ENCODE measurements at regions not wholly inside any gene's neighbourhood (a gene's known extent, or its start where the extent isn't known, plus 50 kb on each side); places are given as distances from the start of the nearest gene placed in this dataset.

GRCh38 chrX:113421432-113421831 is 580.8 kb upstream of the AMOT start:
- Histone ChIP-seq H3K9me3 (no peaks in the 10 kb centered on the region), H3K36me3 (ENCODE audit: control insufficient read depth in 2 of 2, extremely low read depth in 1 of 2, insufficient read depth in 1 of 2, low read length in 1 of 2) (no peaks in the 10 kb centered on the region), H3K27ac (ENCODE audit: low read length) (no peak overlapping the region), H3K4me3 (ENCODE audit: control insufficient read depth in 1 of 2, extremely low read depth in 1 of 2, low read length in 1 of 2) (no peak overlapping the region), H3K4me1 (ENCODE audit: control insufficient read depth in 1 of 2, extremely low read depth in 1 of 2, insufficient read depth in 2 of 2, low read length in 2 of 2) (no peaks in the 10 kb centered on the region), H3K27me3 (replicated peaks in 1 of 2; ENCODE audit: control insufficient read depth in 2 of 2, extremely low read depth in 1 of 2, insufficient read depth in 2 of 2, low read length in 1 of 2) (no peaks in the 10 kb centered on the region)
- no peak overlapping the region for H3K4me3 Mint-ChIP-seq
- ATAC-seq (replicated peaks in 1 of 4), result no peak
- H3K9me3 Mint-ChIP-seq, result peaks cover 0 to 15% (median 7%) of the 10 kb centered on the region in 3 donors
- ChIA-PET CTCF (no interaction called here), POLR2A (no interaction called here)
- no peak for DNase-seq
- no peaks in the 10 kb centered on the region for H3K4me1 Mint-ChIP-seq
- WGBS (ENCODE audit: insufficient coverage), result no CpG with 5 or more reads among the region's 1 CpG
- H3K27ac Mint-ChIP-seq, result no peak overlapping the region
- no peaks in the 10 kb centered on the region for H3K36me3 Mint-ChIP-seq
- peaks cover 0 to 8% of the 10 kb centered on the region in 2 donors for H3K27me3 Mint-ChIP-seq

- Mint-ChIP-seq H3K27me3 (no peaks in the 10 kb centered on the region), H3K36me3 (no peaks in the 10 kb centered on the region), H3K4me3 (no peak overlapping the region), H3K9me3 (peaks cover 0 to 5% (median 0%) of the 10 kb centered on the region in 3 donors), H3K27ac (no peak overlapping the region), H3K4me1 (no peaks in the 10 kb centered on the region)
- no peaks in the 10 kb centered on the region for H3K4me1 ChIP-seq (ENCODE audit: control insufficient read depth in 1 of 2, extremely low read depth in 1 of 2, insufficient read depth in 2 of 2, low read length in 2 of 2)
- CTCF ChIA-PET, result no interaction called here
- DNase-seq, result no peak
- H3K27me3 ChIP-seq (replicated peaks in 1 of 2; ENCODE audit: control insufficient read depth in 2 of 2, extremely low read depth in 1 of 2, insufficient read depth in 2 of 2, low read length in 1 of 2), result no peaks in the 10 kb centered on the region
- no peaks in the 10 kb centered on the region for H3K9me3 ChIP-seq
- WGBS (ENCODE audit: insufficient coverage), result no CpG with 5 or more reads among the region's 1 CpG
- H3K27ac ChIP-seq (ENCODE audit: low read length), result no peak overlapping the region
- H3K36me3 ChIP-seq (ENCODE audit: control insufficient read depth in 2 of 2, extremely low read depth in 1 of 2, insufficient read depth in 1 of 2, low read length in 1 of 2), result no peaks in the 10 kb centered on the region
- H3K4me3 ChIP-seq (ENCODE audit: control insufficient read depth in 1 of 2, extremely low read depth in 1 of 2, low read length in 1 of 2), result no peak overlapping the region
- ATAC-seq (replicated peaks in 1 of 4), result no peak
- POLR2A ChIA-PET, result no interaction called here
Observed at GRCh38 chrX:113412106-113412505, 571.5 kb upstream of the AMOT start.

GRCh38 chrX:113408843-113409242 is 568.2 kb upstream of the AMOT start:
- Mint-ChIP-seq H3K4me3 (no peak overlapping the region), H3K9me3 (no peaks in the 10 kb centered on the region), H3K4me1 (no peaks in the 10 kb centered on the region), H3K27ac (no peak overlapping the region), H3K27me3 (peaks cover 0 to 3% of the 10 kb centered on the region in 2 donors), H3K36me3 (no peaks in the 10 kb centered on the region)
- no CpG with 5 or more reads among the region's 3 CpGs for WGBS (ENCODE audit: insufficient coverage)
- ATAC-seq (replicated peaks in 1 of 4) (no peak), DNase-seq (no peak)
- no peaks in the 10 kb centered on the region for H3K36me3 ChIP-seq (ENCODE audit: control insufficient read depth in 2 of 2, extremely low read depth in 1 of 2, insufficient read depth in 1 of 2, low read length in 1 of 2)
- ChIA-PET CTCF (no interaction called here), POLR2A (no interaction called here)
- no peaks in the 10 kb centered on the region for H3K9me3 ChIP-seq
- no peak overlapping the region for H3K27ac ChIP-seq (ENCODE audit: low read length)
- H3K4me3 ChIP-seq (ENCODE audit: control insufficient read depth in 1 of 2, extremely low read depth in 1 of 2, low read length in 1 of 2), result no peak overlapping the region
- H3K27me3 ChIP-seq (replicated peaks in 1 of 2; ENCODE audit: control insufficient read depth in 2 of 2, extremely low read depth in 1 of 2, insufficient read depth in 2 of 2, low read length in 1 of 2), result no peaks in the 10 kb centered on the region
- no peaks in the 10 kb centered on the region for H3K4me1 ChIP-seq (ENCODE audit: control insufficient read depth in 1 of 2, extremely low read depth in 1 of 2, insufficient read depth in 2 of 2, low read length in 2 of 2)

GRCh38 chrX:113400193-113400704 is 559.6 kb upstream of the AMOT start:
- H3K4me1 ChIP-seq (ENCODE audit: control insufficient read depth in 1 of 2, extremely low read depth in 1 of 2, insufficient read depth in 2 of 2, low read length in 2 of 2), result no peaks in the 10 kb centered on the region
- DNase-seq (no peak), ATAC-seq (replicated peaks in 1 of 4) (no peak)
- no peaks in the 10 kb centered on the region for H3K9me3 ChIP-seq
- no peak overlapping the region for H3K27ac ChIP-seq (ENCODE audit: low read length)
- Mint-ChIP-seq H3K4me1 (no peaks in the 10 kb centered on the region), H3K36me3 (no peaks in the 10 kb centered on the region), H3K27me3 (no peaks in the 10 kb centered on the region), H3K4me3 (no peak overlapping the region), H3K27ac (no peak overlapping the region), H3K9me3 (peaks cover 0 to 5% (median 0%) of the 10 kb centered on the region in 3 donors)
- ChIA-PET POLR2A (no interaction called here), CTCF (no interaction called here)
- no CpG with 5 or more reads among the region's 2 CpGs for WGBS (ENCODE audit: insufficient coverage)
- H3K4me3 ChIP-seq (ENCODE audit: control insufficient read depth in 1 of 2, extremely low read depth in 1 of 2, low read length in 1 of 2), result no peak overlapping the region
- no peaks in the 10 kb centered on the region for H3K27me3 ChIP-seq (replicated peaks in 1 of 2; ENCODE audit: control insufficient read depth in 2 of 2, extremely low read depth in 1 of 2, insufficient read depth in 2 of 2, low read length in 1 of 2)
- H3K36me3 ChIP-seq (ENCODE audit: control insufficient read depth in 2 of 2, extremely low read depth in 1 of 2, insufficient read depth in 1 of 2, low read length in 1 of 2), result no peaks in the 10 kb centered on the region

DNA sequence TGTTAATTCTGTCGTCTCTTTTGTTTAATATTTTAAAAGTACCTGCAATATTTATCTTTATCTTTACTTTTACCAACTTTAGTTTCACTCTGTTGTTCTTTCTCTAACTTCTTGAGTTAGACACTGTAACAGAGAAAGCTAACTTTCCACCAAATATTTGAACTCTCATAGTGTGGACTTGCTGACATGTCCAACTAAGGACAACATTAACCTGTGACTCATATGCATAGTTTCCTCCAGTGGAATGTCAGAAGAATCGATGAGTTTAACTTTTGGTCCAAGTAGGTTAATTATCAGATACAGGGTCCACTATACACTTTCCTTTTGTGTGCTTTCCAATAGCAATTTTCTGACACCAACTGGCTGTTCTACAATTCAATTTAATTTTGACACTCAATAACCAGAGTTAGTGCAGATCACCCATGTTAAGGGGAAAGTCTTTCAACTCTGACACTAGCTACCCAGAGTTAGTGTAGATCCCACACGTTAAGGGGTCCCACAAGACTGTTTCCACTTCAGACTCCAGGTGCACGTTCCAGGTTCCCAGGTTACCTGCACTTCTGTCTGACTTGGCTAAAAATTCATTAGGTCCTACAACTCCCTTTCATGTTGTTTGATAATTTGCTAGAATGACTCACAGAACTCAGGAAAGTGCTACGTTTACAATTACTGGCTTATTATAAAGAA is 559.0 kb upstream of the AMOT start:
- Histone ChIP-seq H3K27me3 (replicated peaks in 1 of 2; ENCODE audit: control insufficient read depth in 2 of 2, extremely low read depth in 1 of 2, insufficient read depth in 2 of 2, low read length in 1 of 2) (no peaks in the 10 kb centered on the region), H3K36me3 (ENCODE audit: control insufficient read depth in 2 of 2, extremely low read depth in 1 of 2, insufficient read depth in 1 of 2, low read length in 1 of 2) (no peaks in the 10 kb centered on the region), H3K27ac (ENCODE audit: low read length) (no peak overlapping the region), H3K4me1 (ENCODE audit: control insufficient read depth in 1 of 2, extremely low read depth in 1 of 2, insufficient read depth in 2 of 2, low read length in 2 of 2) (no peaks in the 10 kb centered on the region), H3K4me3 (ENCODE audit: control insufficient read depth in 1 of 2, extremely low read depth in 1 of 2, low read length in 1 of 2) (no peak overlapping the region), H3K9me3 (no peaks in the 10 kb centered on the region)
- Mint-ChIP-seq H3K27ac (no peak overlapping the region), H3K36me3 (no peaks in the 10 kb centered on the region), H3K4me1 (no peaks in the 10 kb centered on the region), H3K27me3 (no peaks in the 10 kb centered on the region), H3K4me3 (no peak overlapping the region), H3K9me3 (peaks cover 0 to 5% (median 0%) of the 10 kb centered on the region in 3 donors)
- WGBS (ENCODE audit: insufficient coverage), result no CpG with 5 or more reads among the region's 5 CpGs
- CTCF ChIA-PET, result no interaction called here
- ATAC-seq (replicated peaks in 1 of 4) (no peak), DNase-seq (no peak)
- POLR2A ChIA-PET, result no interaction called here

DNA sequence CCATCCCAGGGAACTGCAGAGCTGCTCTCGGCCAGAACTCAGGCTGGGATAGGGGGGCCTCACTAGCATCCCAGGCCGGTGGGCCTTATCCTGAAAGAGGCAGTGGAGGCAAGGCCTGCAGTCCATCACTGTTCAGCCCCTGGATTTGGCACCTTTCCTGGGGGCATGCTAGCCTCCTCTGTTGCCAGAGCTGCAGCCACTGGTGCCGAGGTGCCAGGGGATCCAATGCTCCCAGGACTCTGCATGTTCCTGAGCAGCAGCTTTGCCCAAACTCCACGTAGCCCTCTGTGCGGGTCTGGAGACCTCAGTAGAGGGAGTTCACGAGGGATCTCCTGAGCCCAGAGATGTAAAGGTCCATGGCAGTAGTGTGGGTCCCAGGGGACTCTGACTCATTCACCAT is 551.7 kb upstream of the AMOT start:
- Mint-ChIP-seq H3K36me3 (no peaks in the 10 kb centered on the region), H3K4me1 (no peaks in the 10 kb centered on the region), H3K4me3 (no peak overlapping the region), H3K27ac (no peak overlapping the region), H3K9me3 (peaks cover 0 to 11% (median 0%) of the 10 kb centered on the region in 3 donors), H3K27me3 (peaks cover 0 to 4% of the 10 kb centered on the region in 2 donors)
- DNase-seq, result no peak
- Histone ChIP-seq H3K27ac (ENCODE audit: low read length) (no peak overlapping the region), H3K27me3 (replicated peaks in 1 of 2; ENCODE audit: control insufficient read depth in 2 of 2, extremely low read depth in 1 of 2, insufficient read depth in 2 of 2, low read length in 1 of 2) (no peaks in the 10 kb centered on the region), H3K36me3 (ENCODE audit: control insufficient read depth in 2 of 2, extremely low read depth in 1 of 2, insufficient read depth in 1 of 2, low read length in 1 of 2) (no peaks in the 10 kb centered on the region), H3K4me3 (ENCODE audit: control insufficient read depth in 1 of 2, extremely low read depth in 1 of 2, low read length in 1 of 2) (no peak overlapping the region), H3K4me1 (ENCODE audit: control insufficient read depth in 1 of 2, extremely low read depth in 1 of 2, insufficient read depth in 2 of 2, low read length in 2 of 2) (no peaks in the 10 kb centered on the region), H3K9me3 (no peaks in the 10 kb centered on the region)
- POLR2A ChIA-PET, result no interaction called here
- no peak for ATAC-seq (replicated peaks in 1 of 4)
- 58% methylated on average over 2 of the region's 6 CpGs for WGBS (ENCODE audit: insufficient coverage)
- CTCF ChIA-PET, result no interaction called here

- Histone ChIP-seq H3K9me3 (no peaks in the 10 kb centered on the region), H3K4me3 (ENCODE audit: control insufficient read depth in 1 of 2, extremely low read depth in 1 of 2, low read length in 1 of 2) (no peak overlapping the region), H3K27ac (ENCODE audit: low read length) (no peak overlapping the region), H3K27me3 (replicated peaks in 1 of 2; ENCODE audit: control insufficient read depth in 2 of 2, extremely low read depth in 1 of 2, insufficient read depth in 2 of 2, low read length in 1 of 2) (no peaks in the 10 kb centered on the region), H3K36me3 (ENCODE audit: control insufficient read depth in 2 of 2, extremely low read depth in 1 of 2, insufficient read depth in 1 of 2, low read length in 1 of 2) (no peaks in the 10 kb centered on the region), H3K4me1 (ENCODE audit: control insufficient read depth in 1 of 2, extremely low read depth in 1 of 2, insufficient read depth in 2 of 2, low read length in 2 of 2) (no peaks in the 10 kb centered on the region)
- H3K36me3 Mint-ChIP-seq, result no peaks in the 10 kb centered on the region
- peaks cover 0 to 4% of the 10 kb centered on the region in 2 donors for H3K27me3 Mint-ChIP-seq
- WGBS (ENCODE audit: insufficient coverage), result no CpG with 5 or more reads among the region's 13 CpGs
- H3K9me3 Mint-ChIP-seq, result peaks cover 0 to 11% (median 0%) of the 10 kb centered on the region in 3 donors
- ChIA-PET POLR2A (no interaction called here), CTCF (no interaction called here)
- H3K4me1 Mint-ChIP-seq, result no peaks in the 10 kb centered on the region
- DNase-seq (no peak), ATAC-seq (replicated peaks in 1 of 4) (no peak)
- no peak overlapping the region for H3K4me3 Mint-ChIP-seq
- H3K27ac Mint-ChIP-seq, result no peak overlapping the region
Observed at GRCh38 chrX:113391875-113392274, 551.2 kb upstream of the AMOT start.
